D721Med (cell line): ENCODE measurements at regions not wholly inside any gene's neighbourhood (a gene's known extent, or its start where the extent isn't known, plus 50 kb on each side); places are given as distances from the start of the nearest gene placed in this dataset.
A peak's percentile ranks its signal among the peaks of the same experiment; 100 is the strongest.
"Not testable (repeated sequence)": the region's sequence is repeated elsewhere in the genome, so short reads cannot be mapped to it uniquely, and the experiment has no call there.

Source experiments
- DNase-seq: peaks from one replicate; pipeline ENCODE4 v3.0.0; 2011; ENCODE audit warnings: low spot score; ENCODE audit not compliant: insufficient read length
- FAIRE-seq: peaks from 2 replicates; lab custom pipeline; 2011; peaks lifted over from hg19 to GRCh38; lab: Jason Lieb, UNC
- TF ChIP-seq, protein P1 (sequence below): IDR thresholded peaks from 2 replicates; pipeline ENCODE4 v1.5.1; 2012; ENCODE audit warnings: mild to moderate bottlenecking, control low read depth; ENCODE audit not compliant: insufficient read depth; ENCODE audit errors: missing control alignments

DNA sequence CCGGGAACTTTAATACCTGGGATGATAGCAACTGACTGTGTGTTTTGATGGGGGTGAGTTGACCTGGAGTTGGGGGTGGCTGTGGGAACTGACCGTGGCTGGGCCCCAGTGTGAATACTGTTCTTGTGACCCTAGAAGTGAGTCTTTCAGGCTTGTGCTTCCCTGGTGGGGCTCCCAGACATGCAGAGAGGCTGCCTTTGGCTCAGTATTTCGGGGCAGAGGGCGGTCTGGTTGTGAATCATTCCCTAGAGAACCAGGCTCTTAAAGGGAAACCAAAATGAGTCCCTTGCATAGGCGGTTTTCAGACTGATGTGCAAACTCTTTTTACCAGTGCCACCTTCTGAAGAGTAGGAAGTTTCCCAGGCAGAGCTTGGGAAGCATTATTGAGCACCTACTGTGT, 132.1 kb downstream of the MACROH2A1 start:
- FAIRE-seq, result no peak
- no peak for DNase-seq
- TF ChIP-seq, protein P1, sequence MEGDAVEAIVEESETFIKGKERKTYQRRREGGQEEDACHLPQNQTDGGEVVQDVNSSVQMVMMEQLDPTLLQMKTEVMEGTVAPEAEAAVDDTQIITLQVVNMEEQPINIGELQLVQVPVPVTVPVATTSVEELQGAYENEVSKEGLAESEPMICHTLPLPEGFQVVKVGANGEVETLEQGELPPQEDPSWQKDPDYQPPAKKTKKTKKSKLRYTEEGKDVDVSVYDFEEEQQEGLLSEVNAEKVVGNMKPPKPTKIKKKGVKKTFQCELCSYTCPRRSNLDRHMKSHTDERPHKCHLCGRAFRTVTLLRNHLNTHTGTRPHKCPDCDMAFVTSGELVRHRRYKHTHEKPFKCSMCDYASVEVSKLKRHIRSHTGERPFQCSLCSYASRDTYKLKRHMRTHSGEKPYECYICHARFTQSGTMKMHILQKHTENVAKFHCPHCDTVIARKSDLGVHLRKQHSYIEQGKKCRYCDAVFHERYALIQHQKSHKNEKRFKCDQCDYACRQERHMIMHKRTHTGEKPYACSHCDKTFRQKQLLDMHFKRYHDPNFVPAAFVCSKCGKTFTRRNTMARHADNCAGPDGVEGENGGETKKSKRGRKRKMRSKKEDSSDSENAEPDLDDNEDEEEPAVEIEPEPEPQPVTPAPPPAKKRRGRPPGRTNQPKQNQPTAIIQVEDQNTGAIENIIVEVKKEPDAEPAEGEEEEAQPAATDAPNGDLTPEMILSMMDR, result no peak

DNA sequence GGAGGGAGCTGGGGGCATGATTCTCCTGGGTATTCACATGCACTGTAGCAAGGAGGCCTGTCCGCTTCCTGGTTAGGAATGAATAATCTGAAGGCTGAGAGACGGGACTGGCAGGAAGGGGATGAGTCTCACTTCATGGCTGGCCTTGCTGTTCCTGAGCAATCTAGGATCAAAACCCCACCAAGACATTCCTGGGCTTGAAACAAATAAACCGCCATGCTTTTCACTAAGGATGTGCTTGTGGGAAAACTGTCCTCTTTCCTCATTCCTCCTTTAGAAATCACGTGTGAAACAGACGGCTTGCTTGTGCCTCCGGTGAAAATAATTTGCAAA, 132.8 kb downstream of the MACROH2A1 start:
- FAIRE-seq (peak; percentile 44), DNase-seq (no peak)
- TF ChIP-seq, protein P1, result no peak

DNA sequence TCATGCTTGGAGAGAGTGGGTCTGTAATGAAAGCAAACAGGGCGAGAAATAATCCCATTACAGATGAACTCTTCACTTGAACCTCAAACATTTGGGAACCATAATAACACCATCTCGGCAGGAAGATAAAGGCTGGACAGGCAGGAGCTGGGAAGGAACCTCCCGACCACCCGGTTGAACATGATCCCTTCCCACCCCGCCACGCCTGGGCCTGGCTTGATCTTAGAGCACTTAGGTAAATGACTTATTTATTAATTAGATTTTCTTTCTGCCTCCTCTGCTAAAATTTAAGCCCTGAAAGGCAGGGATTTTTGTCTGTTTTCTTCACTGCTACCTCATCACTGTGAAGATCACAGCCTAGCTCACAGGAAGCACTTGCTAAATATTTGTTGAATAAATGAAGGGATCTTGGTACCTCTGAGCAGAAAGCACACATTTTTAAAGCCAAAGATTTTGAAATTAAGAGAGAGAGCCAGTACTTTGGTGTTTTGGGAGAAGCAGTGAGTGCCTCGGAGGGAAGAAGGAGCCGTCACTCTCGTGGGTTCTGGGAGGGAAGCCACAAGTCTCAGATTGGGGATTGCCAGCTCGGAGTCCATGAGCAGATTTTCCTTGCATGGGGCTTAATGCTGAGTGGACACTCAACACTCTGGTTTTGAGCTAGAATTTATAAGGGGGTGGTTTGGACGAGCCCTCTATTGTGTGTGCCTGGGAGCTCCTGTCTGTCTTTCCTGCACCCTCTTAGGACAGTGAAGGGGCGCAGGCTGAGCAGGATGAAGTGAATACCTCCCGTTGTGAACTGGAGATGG, 133.3 kb downstream of the MACROH2A1 start:
- DNase-seq (no peak), FAIRE-seq (peak; percentile 48)
- TF ChIP-seq, protein P1, result no peak

DNA sequence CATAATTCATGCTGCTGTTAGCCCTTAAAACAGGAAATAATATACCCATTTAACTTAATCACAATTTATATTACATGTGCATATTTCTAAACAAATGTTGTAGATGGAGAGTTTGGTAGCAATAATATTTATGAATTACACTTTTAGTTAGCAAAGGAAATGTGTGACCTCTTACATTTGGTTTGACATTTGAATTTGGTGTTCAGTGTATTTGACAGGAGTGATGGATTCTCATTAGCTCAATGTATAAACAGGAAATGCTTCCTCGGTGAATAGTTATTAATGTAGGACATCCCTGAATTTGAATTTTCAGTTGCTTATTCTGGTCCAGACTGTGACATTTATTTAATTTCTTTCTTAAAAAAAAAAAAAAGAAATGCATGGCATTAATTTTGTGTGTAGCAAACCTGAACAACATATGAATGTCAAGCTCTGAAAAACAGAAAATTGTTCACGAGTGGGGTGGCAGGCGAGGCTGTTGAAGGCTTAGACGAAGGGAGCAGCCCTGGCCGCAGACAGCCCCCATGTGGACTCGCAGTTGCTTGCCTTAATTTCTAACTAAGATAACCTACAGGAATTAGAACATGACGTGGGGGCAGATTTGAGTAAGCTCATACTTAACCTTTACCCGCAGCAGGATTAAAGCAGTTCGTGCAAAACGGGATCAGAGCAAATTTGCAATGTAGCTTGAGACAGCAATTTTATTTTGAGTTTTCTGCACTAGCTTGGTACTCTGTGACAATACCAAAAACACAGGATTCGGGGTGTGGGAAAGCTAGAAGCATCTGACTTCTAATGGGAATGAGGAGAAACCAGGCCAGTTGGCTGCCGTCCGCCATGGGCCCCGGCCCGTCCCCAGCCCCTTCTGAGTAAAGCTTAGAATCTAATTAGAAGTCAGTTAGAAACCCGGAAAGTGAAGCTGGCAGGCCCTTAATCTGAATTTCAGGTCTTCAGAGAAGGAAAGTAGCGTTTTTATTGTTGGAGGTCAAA, 134.3 kb downstream of the MACROH2A1 start:
- TF ChIP-seq, protein P1, result peak; percentile 49
- DNase-seq (no peak), FAIRE-seq (peak; percentile 53)

DNA sequence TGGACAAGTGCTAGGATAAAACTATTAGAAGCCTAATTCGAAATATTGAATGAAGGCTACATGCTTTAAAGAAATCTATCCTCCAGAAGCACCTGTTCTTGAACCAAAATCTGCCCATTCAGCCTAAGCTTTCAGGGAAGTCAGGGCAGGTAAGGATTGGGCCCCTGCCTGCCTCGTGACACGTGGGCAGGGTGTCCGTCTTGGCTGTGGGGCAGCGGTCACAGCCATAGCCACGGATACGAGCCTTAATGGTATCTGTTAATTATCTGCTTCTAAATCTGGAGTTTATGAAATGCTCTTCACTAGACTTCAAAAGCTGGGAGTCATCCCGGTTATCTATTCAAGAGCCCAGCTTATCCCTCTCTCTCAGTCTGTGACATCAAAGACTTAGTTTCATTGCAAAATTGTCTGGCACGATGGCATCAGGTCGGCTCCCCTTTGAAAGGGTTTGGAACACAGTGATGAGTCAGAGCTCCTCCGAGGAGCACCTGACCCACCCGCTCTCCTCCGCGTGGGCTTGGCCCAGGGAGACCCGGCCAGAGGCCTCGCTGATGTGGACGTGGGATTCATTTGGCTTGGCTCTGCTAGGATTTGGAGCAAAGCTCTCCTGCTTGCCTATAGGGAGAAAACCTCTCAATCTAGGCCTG, 135.9 kb downstream of the MACROH2A1 start:
- FAIRE-seq, result no peak
- TF ChIP-seq, protein P1, result no peak
- no peak for DNase-seq

DNA sequence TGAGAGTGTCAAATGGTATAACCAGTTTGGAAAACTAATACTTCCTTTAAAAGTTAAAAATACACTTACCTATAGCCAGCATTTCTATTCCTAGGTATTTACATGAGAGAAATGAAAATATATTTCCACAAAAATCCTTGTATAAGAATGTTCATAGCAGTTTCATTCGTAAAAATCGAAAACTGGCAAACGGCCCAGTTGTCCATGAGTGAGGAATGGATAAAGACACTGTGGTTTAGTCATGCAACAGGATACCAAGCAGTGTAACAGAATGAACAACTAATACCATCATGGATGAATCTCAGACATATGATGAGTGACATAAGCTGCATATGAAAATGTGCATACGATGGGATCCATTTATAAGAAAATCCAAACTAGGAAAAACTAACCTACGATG, 136.7 kb downstream of the MACROH2A1 start:
- TF ChIP-seq, protein P1, result no peak
- peak; percentile 77 for FAIRE-seq
- DNase-seq, result no peak

DNA sequence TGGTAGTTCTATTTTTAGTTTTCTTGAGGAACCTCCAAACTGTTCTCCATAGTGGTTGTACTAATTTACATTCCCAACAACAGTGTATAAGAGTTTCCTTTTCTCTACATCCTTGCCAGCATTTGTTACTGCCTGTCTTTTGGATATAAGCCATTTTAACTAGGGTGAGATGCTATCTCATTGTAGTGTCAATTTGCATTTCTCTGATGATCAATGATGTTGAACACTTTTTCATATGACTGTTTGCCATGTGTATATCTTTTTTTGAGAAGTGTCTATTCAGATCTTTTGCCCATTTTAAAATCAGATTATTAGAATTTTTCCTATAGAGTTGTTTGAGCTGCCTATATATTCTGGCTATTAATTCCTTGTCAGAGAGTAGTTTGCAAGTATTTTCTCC, 138.9 kb downstream of the MACROH2A1 start:
- not testable (repeated sequence) for DNase-seq, FAIRE-seq
